ENCODE measurements at regions not wholly inside any gene's neighbourhood (a gene's known extent, or its start where the extent isn't known, plus 50 kb on each side); places are given as distances from the start of the nearest gene placed in this dataset.

GRCh38 chr2:203585516-203585915, 50.4 kb upstream of the RAPH1 start:
- no peaks in the 10 kb centered on the region for H3K9me3 ChIP-seq
- H3K36me3 ChIP-seq, result no peaks in the 10 kb centered on the region
- intact Hi-C loops (cut with DNase I), result no loop called here
- no peak for TF ChIP-seq EP300 (IDR thresholded peaks at IDR 0.05)
- TF ChIP-seq POLR2A (IDR thresholded peaks at IDR 0.05), result no peak
- TF ChIP-seq CTCF (IDR thresholded peaks at IDR 0.05), result no peak
- H3K27ac ChIP-seq, result no peak overlapping the region
- H3K4me3 ChIP-seq, result no peak overlapping the region
- DNase-seq, result no peak
- 78 to 86% (median 81%) methylated on average over 2 of the region's 2 CpGs for WGBS, 3 donors
- H3K4me1 ChIP-seq (ENCODE audit: insufficient read depth), result peaks cover 1% of the 10 kb centered on the region
- H3K27me3 ChIP-seq, result no peaks in the 10 kb centered on the region

- H3K27ac ChIP-seq, result no peak overlapping the region
- no peak for DNase-seq
- no peak for TF ChIP-seq CTCF (IDR thresholded peaks at IDR 0.05)
- TF ChIP-seq POLR2A (IDR thresholded peaks at IDR 0.05), result no peak
- TF ChIP-seq EP300 (IDR thresholded peaks at IDR 0.05), result no peak
- intact Hi-C loops (cut with DNase I), result no loop called here
- no peak overlapping the region for H3K4me3 ChIP-seq
- no peaks in the 10 kb centered on the region for H3K27me3 ChIP-seq
- H3K36me3 ChIP-seq, result no peaks in the 10 kb centered on the region
- H3K9me3 ChIP-seq, result no peaks in the 10 kb centered on the region
- H3K4me1 ChIP-seq (ENCODE audit: insufficient read depth), result peaks cover 1% of the 10 kb centered on the region
- WGBS, 3 donors, result 66 to 77% (median 71%) methylated on average over 6 of the region's 6 CpGs
Measured at GRCh38 chr2:203586206-203586605, 51.1 kb upstream of the RAPH1 start.

DNA sequence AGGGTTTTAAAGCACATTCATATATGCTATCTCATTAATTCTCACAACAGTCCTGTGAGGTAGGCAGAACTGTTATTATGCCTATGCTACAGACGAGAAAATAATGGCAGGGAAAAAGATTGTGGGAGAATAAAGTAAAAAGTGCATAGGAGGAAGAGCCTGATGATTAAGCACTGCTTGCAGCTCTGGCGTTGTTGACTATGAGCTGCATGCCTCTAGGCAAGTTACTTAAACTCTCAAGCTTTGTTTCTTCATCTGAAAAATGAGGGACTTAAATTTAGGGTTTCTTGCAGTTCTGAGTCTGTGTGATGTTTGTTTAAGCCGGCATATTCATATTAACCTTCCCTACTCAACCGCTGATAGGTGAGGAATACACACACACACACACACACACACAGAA, 51.6 kb upstream of the RAPH1 start:
- no peak overlapping the region for H3K27ac ChIP-seq
- no peaks in the 10 kb centered on the region for H3K27me3 ChIP-seq
- no peak overlapping the region for H3K4me3 ChIP-seq
- no peaks in the 10 kb centered on the region for H3K9me3 ChIP-seq
- TF ChIP-seq CTCF (IDR thresholded peaks at IDR 0.05) (no peak), POLR2A (IDR thresholded peaks at IDR 0.05) (no peak), EP300 (IDR thresholded peaks at IDR 0.05) (no peak)
- intact Hi-C loops (cut with DNase I), result no loop called here
- no peaks in the 10 kb centered on the region for H3K36me3 ChIP-seq
- peaks cover 1% of the 10 kb centered on the region for H3K4me1 ChIP-seq (ENCODE audit: insufficient read depth)
- WGBS, 3 donors, result 81 to 87% (median 86%) methylated on average over 4 of the region's 4 CpGs
- DNase-seq, result no peak

- Histone ChIP-seq H3K27me3 (no peaks in the 10 kb centered on the region), H3K36me3 (no peaks in the 10 kb centered on the region), H3K27ac (no peak overlapping the region), H3K9me3 (no peaks in the 10 kb centered on the region), H3K4me3 (no peak overlapping the region), H3K4me1 (ENCODE audit: insufficient read depth) (no peaks in the 10 kb centered on the region)
- TF ChIP-seq EP300 (IDR thresholded peaks at IDR 0.05) (no peak), POLR2A (IDR thresholded peaks at IDR 0.05) (no peak), CTCF (IDR thresholded peaks at IDR 0.05) (no peak)
- WGBS, 3 donors, result 49 to 68% (median 63%) methylated on average over 2 of the region's 2 CpGs
- intact Hi-C loops (cut with DNase I), result no loop called here
- no peak for DNase-seq
Measured at GRCh38 chr2:203590496-203590895, 55.4 kb upstream of the RAPH1 start.

DNA sequence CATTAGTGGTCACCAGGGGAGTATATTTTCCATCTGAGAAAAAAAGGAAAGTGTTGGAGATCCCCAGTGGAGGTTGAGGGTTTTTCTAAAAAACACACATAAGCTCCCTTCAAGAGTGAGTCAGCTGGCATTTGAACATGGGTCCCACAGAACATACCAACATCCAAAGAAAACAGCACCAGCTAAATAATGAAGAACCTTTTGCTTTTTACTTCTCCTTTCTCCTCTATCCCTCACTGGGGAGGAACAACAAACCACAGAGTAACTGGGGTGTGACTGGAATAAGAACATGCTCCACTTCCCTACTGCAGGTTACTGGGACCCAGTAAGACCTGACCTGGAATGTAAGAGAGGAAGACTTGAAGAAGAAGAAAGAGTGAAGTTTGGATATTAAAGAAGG, 56.5 kb upstream of the RAPH1 start:
- DNase-seq, result no peak
- no peaks in the 10 kb centered on the region for H3K36me3 ChIP-seq
- H3K9me3 ChIP-seq, result no peaks in the 10 kb centered on the region
- TF ChIP-seq CTCF (IDR thresholded peaks at IDR 0.05) (no peak), POLR2A (IDR thresholded peaks at IDR 0.05) (no peak), EP300 (IDR thresholded peaks at IDR 0.05) (no peak)
- intact Hi-C loops (cut with DNase I), result no loop called here
- no peaks in the 10 kb centered on the region for H3K27me3 ChIP-seq
- no peak overlapping the region for H3K4me3 ChIP-seq
- H3K27ac ChIP-seq, result no peak overlapping the region
- no peaks in the 10 kb centered on the region for H3K4me1 ChIP-seq (ENCODE audit: insufficient read depth)

Data from ovary (tissue), 7 donors.